ENCODE measurements at regions not wholly inside any gene's neighbourhood (a gene's known extent, or its start where the extent isn't known, plus 50 kb on each side); places are given as distances from the start of the nearest gene placed in this dataset.

DNA sequence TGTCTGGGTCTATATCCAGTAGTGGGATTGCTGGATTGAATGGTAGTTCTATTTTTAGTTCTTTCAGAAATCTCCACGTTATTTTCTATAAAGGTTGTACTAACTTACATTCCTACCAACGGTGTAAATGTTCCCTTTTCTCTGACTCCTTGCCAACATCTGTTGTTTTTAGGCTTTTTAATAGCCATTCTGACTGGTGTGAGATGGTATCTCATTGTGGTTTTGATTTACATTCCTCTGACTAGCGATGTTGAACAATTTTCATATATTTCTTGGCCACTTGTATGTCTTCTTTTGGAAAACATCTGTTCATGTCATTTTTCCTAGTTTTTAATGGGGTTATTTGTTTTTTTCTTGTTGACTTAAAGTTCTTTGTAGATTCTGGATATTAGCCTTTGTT is 99.3 kb downstream of the BMP2 start:
- TF ChIP-seq, protein P1, sequence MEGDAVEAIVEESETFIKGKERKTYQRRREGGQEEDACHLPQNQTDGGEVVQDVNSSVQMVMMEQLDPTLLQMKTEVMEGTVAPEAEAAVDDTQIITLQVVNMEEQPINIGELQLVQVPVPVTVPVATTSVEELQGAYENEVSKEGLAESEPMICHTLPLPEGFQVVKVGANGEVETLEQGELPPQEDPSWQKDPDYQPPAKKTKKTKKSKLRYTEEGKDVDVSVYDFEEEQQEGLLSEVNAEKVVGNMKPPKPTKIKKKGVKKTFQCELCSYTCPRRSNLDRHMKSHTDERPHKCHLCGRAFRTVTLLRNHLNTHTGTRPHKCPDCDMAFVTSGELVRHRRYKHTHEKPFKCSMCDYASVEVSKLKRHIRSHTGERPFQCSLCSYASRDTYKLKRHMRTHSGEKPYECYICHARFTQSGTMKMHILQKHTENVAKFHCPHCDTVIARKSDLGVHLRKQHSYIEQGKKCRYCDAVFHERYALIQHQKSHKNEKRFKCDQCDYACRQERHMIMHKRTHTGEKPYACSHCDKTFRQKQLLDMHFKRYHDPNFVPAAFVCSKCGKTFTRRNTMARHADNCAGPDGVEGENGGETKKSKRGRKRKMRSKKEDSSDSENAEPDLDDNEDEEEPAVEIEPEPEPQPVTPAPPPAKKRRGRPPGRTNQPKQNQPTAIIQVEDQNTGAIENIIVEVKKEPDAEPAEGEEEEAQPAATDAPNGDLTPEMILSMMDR (IDR thresholded peaks at IDR 0.05), result no peak
- no peak for TF ChIP-seq POLR2A (IDR thresholded peaks at IDR 0.05)

Measured in Peyer's patch (tissue), 4 donors.